Common myeloid progenitor, CD34-positive (primary cell): ENCODE measurements at regions not wholly inside any gene's neighbourhood (a gene's known extent, or its start where the extent isn't known, plus 50 kb on each side); places are given as distances from the start of the nearest gene placed in this dataset.
"Not testable (repeated sequence)": the region's sequence is repeated elsewhere in the genome, so short reads cannot be mapped to it uniquely, and the experiment has no call there.

Experiments
- CTCF ChIA-PET: fragments of 350-600 bp; sonication (Branson Sonifier 250); formaldehyde crosslinking; loops from one replicate; lab custom pipeline; 2021; ENCODE audit warnings: antibody characterized with exemption; lab: Charles Lee
- POLR2A ChIA-PET: fragments of 350-600 bp; sonication (Branson Sonifier 250); formaldehyde crosslinking; loops from one replicate; lab custom pipeline; 2021; ENCODE audit warnings: antibody characterized with exemption; lab: Charles Lee
- DNase-seq, 3 donors: peaks; one replicate each; pipeline versions ENCODE4 v3.0.0 to v3.0.0-alpha.2; 2013
- H3K27ac ChIP-seq, 2 experiments: 1 replicate in 1 of 2; 2 replicates in 1 of 2; pipeline ENCODE4 v1.7.0; 2013; ENCODE audit warnings: inconsistent platforms in 2 of 2, low read length in 2 of 2, mild to moderate bottlenecking in 2 of 2, low read depth in 1 of 2, moderate library complexity in 1 of 2; ENCODE audit not compliant: severe bottlenecking in 2 of 2, insufficient read depth in 1 of 2, poor library complexity in 1 of 2
- H3K27me3 ChIP-seq, 5 experiments: replicated peaks in 2 of 5; 1 replicate in 3 of 5; 2 replicates in 2 of 5; pipeline versions ENCODE4 v1.6.1 to v1.7.0; 2013; ENCODE audit warnings: low read length in 4 of 5, mild to moderate bottlenecking in 2 of 5, moderate library complexity in 2 of 5, inconsistent platforms in 1 of 5; ENCODE audit not compliant: insufficient read depth in 5 of 5, control insufficient read depth in 4 of 5
- H3K36me3 ChIP-seq, 4 experiments: 1 replicate in 2 of 4; 2 replicates in 2 of 4; pipeline versions ENCODE4 v1.6.1 to v1.7.0; 2013; ENCODE audit warnings: low read length in 3 of 4, control low read depth in 1 of 4, mild to moderate bottlenecking in 1 of 4; ENCODE audit not compliant: control insufficient read depth in 4 of 4, insufficient read depth in 4 of 4
- H3K4me1 ChIP-seq, 4 experiments: 1 replicate in 3 of 4; 2 replicates in 1 of 4; pipeline versions ENCODE4 v1.6.1 to v1.7.1; 2013; ENCODE audit warnings: low read length in 3 of 4, mild to moderate bottlenecking in 3 of 4, control low read depth in 1 of 4, inconsistent platforms in 1 of 4, moderate library complexity in 1 of 4; ENCODE audit not compliant: control insufficient read depth in 4 of 4, insufficient read depth in 4 of 4; ENCODE audit errors: control extremely low read depth in 1 of 4
- H3K4me3 ChIP-seq, 7 experiments: 1 replicate in 4 of 7; 2 replicates in 3 of 7; pipeline versions ENCODE4 v1.5.1 to v1.7.0; 2013; ENCODE audit warnings: mild to moderate bottlenecking in 7 of 7, low read length in 6 of 7, moderate library complexity in 6 of 7, inconsistent platforms in 2 of 7, low read depth in 2 of 7, control low read depth in 1 of 7; ENCODE audit not compliant: insufficient read depth in 4 of 7, control insufficient read depth in 1 of 7; ENCODE audit errors: extremely low read depth in 1 of 7
- H3K9me3 ChIP-seq, 5 experiments: 1 replicate in 4 of 5; 2 replicates in 1 of 5; pipeline versions ENCODE4 v1.6.1 to v1.7.1; 2013; ENCODE audit warnings: low read length in 4 of 5, mild to moderate bottlenecking in 2 of 5, inconsistent platforms in 1 of 5, low read depth in 1 of 5, moderate library complexity in 1 of 5; ENCODE audit not compliant: control insufficient read depth in 4 of 5, insufficient read depth in 2 of 5; ENCODE audit errors: control extremely low read depth in 1 of 5
- WGBS: methylation state at CpG from one replicate; pipeline ENCODE4 v1.1.5; 2013; ENCODE audit not compliant: insufficient coverage; 5-methylcytosine and 5-hydroxymethylcytosine counted together

DNA sequence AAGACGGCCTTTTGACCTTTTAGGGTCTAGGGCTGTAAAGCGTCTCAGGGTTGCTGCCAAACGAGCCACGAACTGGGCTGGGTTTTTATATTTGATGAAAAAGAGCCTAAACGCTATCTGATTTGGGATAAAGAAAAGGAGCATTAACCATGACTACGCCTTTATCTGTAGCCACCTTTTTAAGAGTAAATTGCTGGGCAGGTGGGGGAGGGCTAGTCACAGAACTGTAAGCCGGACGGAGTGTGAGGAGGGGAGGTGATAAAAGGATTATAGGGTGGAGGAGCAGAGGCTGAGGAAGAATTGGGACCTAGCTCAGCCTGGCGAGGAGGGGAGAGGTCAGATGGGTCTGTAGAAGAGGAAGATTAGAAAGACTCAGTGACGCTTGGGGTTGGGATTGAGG is 419.5 kb upstream of the LMO3 start:
- H3K27me3 ChIP-seq, H3K9me3 ChIP-seq, H3K4me3 ChIP-seq, H3K27ac ChIP-seq, POLR2A ChIA-PET, H3K36me3 ChIP-seq, CTCF ChIA-PET, DNase-seq, H3K4me1 ChIP-seq: not testable (repeated sequence)
- 80% methylated on average over 4 of the region's 10 CpGs for WGBS

DNA sequence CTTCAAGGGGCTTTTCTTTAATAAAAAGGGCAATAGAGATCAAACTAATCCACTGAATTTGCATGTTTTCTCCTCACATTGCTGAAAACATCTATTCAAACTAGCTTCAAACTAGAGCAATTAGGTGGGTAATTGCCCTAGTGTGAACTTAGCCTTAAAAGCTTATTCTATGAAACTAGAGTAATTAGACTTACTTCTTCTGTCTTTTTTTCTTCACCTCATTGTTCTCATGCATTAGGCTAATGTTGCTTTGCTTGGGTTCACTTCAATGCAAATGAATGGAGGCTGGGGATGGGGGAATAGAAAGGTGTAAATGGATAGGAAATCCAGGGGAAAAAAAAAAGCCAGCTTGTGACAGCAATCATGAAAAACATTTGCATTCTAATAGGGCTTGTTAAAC is 414.8 kb upstream of the LMO3 start:
- ChIA-PET POLR2A (no interaction called here), CTCF (no interaction called here)
- no peaks in the 10 kb centered on the region for H3K36me3 ChIP-seq
- no peaks in the 10 kb centered on the region for H3K4me1 ChIP-seq
- peaks cover 0 to 3% (median 0%) of the 10 kb centered on the region in 5 experiments for H3K9me3 ChIP-seq
- DNase-seq, result no peak
- no peak overlapping the region for H3K4me3 ChIP-seq
- H3K27me3 ChIP-seq, result no peaks in the 10 kb centered on the region
- H3K27ac ChIP-seq, result no peak overlapping the region

DNA sequence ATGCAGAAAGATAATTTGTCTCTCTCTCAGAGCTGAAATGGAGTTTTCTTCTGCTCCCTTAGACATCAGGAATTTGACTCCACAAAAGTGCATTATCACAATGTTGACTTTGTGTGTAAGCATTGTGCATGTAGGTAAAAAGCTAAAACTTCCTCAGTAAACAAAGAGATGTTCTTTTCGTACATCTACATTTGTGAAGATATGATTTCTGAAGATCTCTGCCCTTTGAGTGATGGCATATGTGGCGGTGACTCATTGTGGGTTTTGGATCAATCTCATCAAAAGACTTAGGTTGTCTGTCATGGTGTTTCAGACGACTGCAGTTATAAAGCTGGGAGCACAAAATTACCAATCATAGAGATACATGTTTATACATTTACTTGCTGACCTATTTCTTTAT is 411.4 kb upstream of the LMO3 start:
- CTCF ChIA-PET, result no interaction called here
- Histone ChIP-seq H3K27ac (no peak overlapping the region), H3K9me3 (peaks cover 0 to 4% (median 0%) of the 10 kb centered on the region in 5 experiments), H3K36me3 (no peaks in the 10 kb centered on the region), H3K4me1 (no peaks in the 10 kb centered on the region), H3K4me3 (no peak overlapping the region), H3K27me3 (no peaks in the 10 kb centered on the region)
- POLR2A ChIA-PET, result no interaction called here
- no CpG with 5 or more reads among the region's 3 CpGs for WGBS
- DNase-seq, result no peak

DNA sequence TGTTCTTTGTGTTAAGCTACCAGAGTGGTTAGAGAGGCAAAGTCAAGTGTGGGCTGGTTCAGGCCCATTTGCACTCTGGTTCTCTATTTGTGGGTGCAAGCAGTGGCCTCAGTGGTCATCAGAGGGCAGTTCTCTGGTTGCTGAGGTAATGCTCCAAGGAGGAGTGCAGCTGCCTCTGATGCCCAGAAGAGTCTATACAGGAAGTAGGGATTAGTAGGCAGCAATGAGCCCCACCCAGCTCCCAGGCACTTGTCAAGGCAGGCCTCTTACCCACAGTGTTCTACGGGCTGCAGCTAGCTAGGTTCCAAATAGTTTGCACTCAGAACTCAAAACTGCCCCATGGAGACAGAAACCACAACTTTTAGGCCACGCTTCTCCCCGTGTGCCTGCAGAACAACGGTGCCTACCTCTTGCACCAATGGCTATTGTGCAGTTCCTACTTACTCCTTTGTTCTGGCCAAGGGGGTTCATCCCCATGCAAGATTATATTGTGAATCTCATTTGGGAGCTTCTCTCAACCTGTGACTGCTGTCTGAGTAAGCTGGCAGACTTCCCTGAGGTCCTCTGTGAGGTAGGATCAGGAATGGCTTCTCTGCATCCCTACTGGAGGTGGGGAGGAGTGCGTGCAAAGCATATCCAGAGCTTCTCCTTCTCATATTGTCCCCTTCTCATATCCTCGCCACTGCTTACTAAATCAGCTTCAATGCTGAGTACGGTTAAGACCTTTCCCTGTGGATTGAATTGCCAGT is 410.3 kb upstream of the LMO3 start:
- WGBS, result 95% methylated on average over 7 of the region's 7 CpGs
- H3K27ac ChIP-seq, result no peak overlapping the region
- H3K4me3 ChIP-seq, result no peak overlapping the region
- H3K9me3 ChIP-seq, result peaks cover 0 to 4% (median 0%) of the 10 kb centered on the region in 5 experiments
- no peak for DNase-seq
- no peaks in the 10 kb centered on the region for H3K4me1 ChIP-seq
- no peaks in the 10 kb centered on the region for H3K36me3 ChIP-seq
- H3K27me3 ChIP-seq, result no peaks in the 10 kb centered on the region
- ChIA-PET POLR2A (no interaction called here), CTCF (no interaction called here)

DNA sequence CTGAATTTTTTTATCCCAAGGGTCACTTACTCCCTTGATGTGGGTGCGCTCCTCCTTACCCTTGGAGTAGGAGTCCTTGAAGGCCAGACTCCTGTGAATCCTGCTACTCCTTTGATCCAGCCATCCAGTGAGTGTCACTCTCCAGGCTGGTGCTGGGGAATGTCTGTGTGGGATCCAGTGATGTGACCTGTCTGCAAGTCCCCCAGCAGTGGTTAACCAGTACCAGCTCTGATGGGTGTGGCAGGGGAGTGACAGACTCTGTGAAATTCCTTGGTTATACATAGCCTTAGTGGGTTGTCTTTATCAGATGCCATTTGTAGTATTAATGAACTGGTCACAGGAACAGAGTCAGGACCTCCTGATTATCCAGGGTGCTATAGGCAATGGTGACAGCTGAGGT is 409.5 kb upstream of the LMO3 start:
- no peak overlapping the region for H3K27ac ChIP-seq
- H3K4me1 ChIP-seq, result no peaks in the 10 kb centered on the region
- POLR2A ChIA-PET, result no interaction called here
- 100% methylated on average over 1 of the region's 1 CpG for WGBS
- H3K9me3 ChIP-seq, result peaks cover 0 to 4% (median 0%) of the 10 kb centered on the region in 5 experiments
- no peak for DNase-seq
- H3K36me3 ChIP-seq, result no peaks in the 10 kb centered on the region
- H3K4me3 ChIP-seq, result no peak overlapping the region
- CTCF ChIA-PET, result no interaction called here
- H3K27me3 ChIP-seq, result no peaks in the 10 kb centered on the region

DNA sequence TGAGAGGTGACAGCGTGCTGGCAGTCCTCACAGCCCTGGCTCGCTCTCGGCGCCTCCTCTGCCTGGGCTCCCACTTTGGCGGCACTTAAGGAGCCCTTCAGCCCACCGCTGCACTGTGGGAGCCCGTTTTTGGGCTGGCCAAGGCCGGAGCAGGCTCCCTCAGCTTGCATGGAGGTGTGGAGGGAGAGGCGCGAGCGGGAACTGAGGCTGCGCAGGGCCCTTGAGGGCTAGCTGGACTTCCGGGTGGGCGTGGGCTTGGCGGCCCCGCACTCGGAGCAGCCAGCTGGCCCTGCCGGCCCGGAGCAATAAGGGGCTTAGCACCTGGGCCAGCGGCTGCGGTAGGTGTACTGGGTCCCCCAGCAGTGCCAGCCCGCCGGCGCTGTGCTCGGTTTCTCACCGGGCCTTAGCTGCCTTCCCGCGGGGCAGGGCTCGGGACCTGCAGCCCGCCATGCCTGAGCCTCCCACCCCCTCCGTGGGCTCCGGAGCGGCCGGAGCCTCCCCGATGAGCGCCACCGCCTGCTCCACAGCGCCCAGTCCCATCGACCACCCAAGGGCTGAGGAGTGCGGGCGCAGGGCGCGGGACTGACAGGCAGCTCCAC is 401.6 kb upstream of the LMO3 start:
- H3K4me3 ChIP-seq, H3K4me1 ChIP-seq, H3K27ac ChIP-seq, H3K27me3 ChIP-seq, H3K9me3 ChIP-seq, DNase-seq, CTCF ChIA-PET, POLR2A ChIA-PET, H3K36me3 ChIP-seq: not testable (repeated sequence)
- 98% methylated on average over 40 of the region's 43 CpGs for WGBS

DNA sequence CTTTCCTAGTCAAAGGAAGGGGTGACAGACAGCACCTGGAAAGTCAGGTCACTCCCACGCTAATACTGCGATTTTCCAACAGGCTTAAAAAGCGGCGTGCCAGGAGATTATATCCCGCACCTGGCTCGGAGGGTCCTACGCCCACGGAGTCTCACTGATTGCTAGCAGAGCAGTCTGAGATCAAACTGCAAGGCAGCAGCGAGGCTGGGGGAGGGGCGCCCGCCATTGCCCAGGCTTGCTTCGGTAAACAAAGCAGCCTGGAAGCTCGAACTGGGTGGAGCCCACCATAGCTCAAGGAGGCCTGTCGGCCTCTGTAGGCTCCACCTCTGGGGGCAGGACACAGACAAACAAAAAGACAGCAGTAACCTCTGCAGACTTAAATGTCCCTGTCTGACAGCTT is 392.6 kb upstream of the LMO3 start:
- H3K4me1 ChIP-seq, H3K27me3 ChIP-seq, POLR2A ChIA-PET, H3K27ac ChIP-seq, DNase-seq, H3K9me3 ChIP-seq, H3K36me3 ChIP-seq, H3K4me3 ChIP-seq, CTCF ChIA-PET: not testable (repeated sequence)
- WGBS, result 93% methylated on average over 7 of the region's 14 CpGs
